NT2/D1 (cell line): ENCODE measurements at regions not wholly inside any gene's neighbourhood (a gene's known extent, or its start where the extent isn't known, plus 50 kb on each side); places are given as distances from the start of the nearest gene placed in this dataset.

ENCODE experiments used
- SUZ12 ChIP-seq: IDR thresholded peaks from 2 replicates; pipeline ENCODE4 v1.6.1; 2011; ENCODE audit not compliant: insufficient read length, insufficient read depth; ENCODE audit errors: extremely low read depth
- YY1 ChIP-seq: IDR thresholded peaks from 2 replicates; pipeline ENCODE4 v1.6.1; 2011; ENCODE audit not compliant: insufficient read length, insufficient read depth
- ZNF274 ChIP-seq: IDR thresholded peaks from 2 replicates; pipeline ENCODE4 v1.6.1; 2011; ENCODE audit warnings: mild to moderate bottlenecking, low read depth, low read length

DNA sequence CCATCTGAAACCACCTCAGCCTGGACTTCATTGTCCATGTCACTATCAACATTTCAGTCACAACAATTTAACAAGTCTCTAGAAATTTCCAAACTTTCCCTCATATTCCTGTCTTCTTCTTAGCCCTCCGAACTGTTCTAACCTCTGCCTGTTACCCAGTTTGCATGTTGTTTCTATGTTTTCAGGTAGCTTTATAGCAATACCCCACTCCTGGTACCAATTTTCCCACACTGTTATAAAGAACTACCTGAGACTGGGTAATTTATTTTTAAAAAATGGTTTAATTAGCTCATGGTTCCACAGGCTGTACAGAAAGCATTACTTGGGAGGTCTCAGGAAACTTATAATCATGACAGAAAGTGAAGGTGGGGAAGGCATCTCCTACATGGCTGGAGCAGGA lies 679.2 kb upstream of the FRG1 start:
- no peak for TF ChIP-seq SUZ12
- TF ChIP-seq YY1, result no peak
- TF ChIP-seq ZNF274, result no peak
